ENCODE measurements at regions not wholly inside any gene's neighbourhood (a gene's known extent, or its start where the extent isn't known, plus 50 kb on each side); places are given as distances from the start of the nearest gene placed in this dataset.

- H2BK5ac ChIP-seq (ENCODE audit: low read depth, low read length): no peak overlapping the region
- no peak overlapping the region for H3K27ac ChIP-seq (ENCODE audit: low read depth, low read length)
- POLR2A ChIA-PET (ENCODE audit: partially characterized antibody): no interaction called here
- H4K5ac ChIP-seq (ENCODE audit: insufficient read length, low read depth, low read length): no peak overlapping the region
- H2BK12ac ChIP-seq (ENCODE audit: low read depth, low read length): no peak overlapping the region
- H3K4me3 ChIP-seq (ENCODE audit: extremely low read depth in 1 of 4, insufficient read depth in 2 of 4, low read depth in 3 of 4, low read length in 4 of 4): no peak overlapping the region
- H2BK20ac ChIP-seq (ENCODE audit: low read length): no peak overlapping the region
- no peak overlapping the region for H3K56ac ChIP-seq (replicated peaks; ENCODE audit: insufficient read length, low read depth, low read length)
- no peak overlapping the region for H3K4ac ChIP-seq (replicated peaks; ENCODE audit: insufficient read length, low read depth, low read length)
- CTCF ChIA-PET (ENCODE audit: partially characterized antibody): interaction anchor here (0.8 to 3.5 kb wide), 3 partner anchors 9 to 14 kb away, joined by 3 to 17 read pairs (median 7); no protein-coding TSS in a partner anchor
- H3K14ac ChIP-seq (ENCODE audit: insufficient read length): no peak overlapping the region
- H2BK120ac ChIP-seq (replicated peaks; ENCODE audit: low read depth, low read length): no peak overlapping the region
- no peak overlapping the region for H2AFZ ChIP-seq (ENCODE audit: low read length)
- WGBS, 2 experiments (ENCODE audit: extremely low coverage in 1 of 2, insufficient coverage in 1 of 2, insufficient read length in 1 of 2, insufficient replicate concordance in 2 of 2, low coverage in 1 of 2, low lambda C conversion rate in 2 of 2, missing lambda C conversion rate in 1 of 2): 92% methylated on average over 1 of the region's 1 CpG; no CpG with 5 or more reads in 1 of the 2 experiments
- no peak overlapping the region for H2AK5ac ChIP-seq (ENCODE audit: low read depth, low read length)
- H3K9me3 ChIP-seq (ENCODE audit: insufficient read depth in 2 of 2, low read depth in 1 of 2, low read length in 1 of 2): no peaks in the 10 kb centered on the region
- H4K8ac ChIP-seq (ENCODE audit: extremely low read depth, insufficient read depth, low read length): no peak overlapping the region
- H3K9ac ChIP-seq (replicated peaks in 1 of 4; ENCODE audit: extremely low read depth in 1 of 4, low read depth in 3 of 4, low read length in 3 of 4): no peak overlapping the region
- H3K36me3 ChIP-seq (ENCODE audit: control insufficient read depth in 2 of 4, insufficient read depth in 4 of 4, low read length in 3 of 4): no peaks in the 10 kb centered on the region
- no peak overlapping the region for H3K23ac ChIP-seq (ENCODE audit: insufficient read length)
- DNase-seq (ENCODE audit: low read depth in 1 of 2, low spot score in 2 of 2): no peak
- no peak overlapping the region for H4K91ac ChIP-seq (replicated peaks; ENCODE audit: insufficient read length, low read length)
- no peaks in the 10 kb centered on the region for H3K27me3 ChIP-seq (replicated peaks in 1 of 4; ENCODE audit: control insufficient read depth in 3 of 4, extremely low read depth in 1 of 4, insufficient read depth in 3 of 4, low read length in 3 of 4)
- no peak for FAIRE-seq
- H3K79me1 ChIP-seq (ENCODE audit: low read depth, low read length): no peaks in the 10 kb centered on the region
- H3K23me2 ChIP-seq (ENCODE audit: low read depth, low read length): no peaks in the 10 kb centered on the region
- H2BK15ac ChIP-seq (ENCODE audit: low read length): no peak overlapping the region
- H3K18ac ChIP-seq (ENCODE audit: extremely low read depth, low read length): no peak overlapping the region
- H3K4me2 ChIP-seq (ENCODE audit: insufficient read depth in 1 of 2, low read depth in 2 of 2, low read length in 2 of 2): no peak overlapping the region
- H4K20me1 ChIP-seq (replicated peaks in 1 of 2; ENCODE audit: control insufficient read depth in 1 of 2, insufficient read depth in 2 of 2, low read length in 2 of 2): no peaks in the 10 kb centered on the region
- no peaks in the 10 kb centered on the region; a peak in 1 of 7 replicates for H3K4me1 ChIP-seq (replicated peaks in 1 of 4; ENCODE audit: control insufficient read depth in 3 of 4, insufficient read depth in 4 of 4, low read length in 3 of 4)
- H3K79me2 ChIP-seq (ENCODE audit: control insufficient read depth in 1 of 2, insufficient read depth in 2 of 2, low read length in 2 of 2): no peaks in the 10 kb centered on the region
- no peak for TF ChIP-seq CHD7 (IDR thresholded peaks at IDR 0.05; ENCODE audit: insufficient replicate concordance, low read length)
Observed at GRCh38 chr1:55315552-55315951, 100.4 kb upstream of the USP24 start.
